CD4-positive, alpha-beta T cell treated with Interferon alpha-2 for 1 hour (primary cell): ENCODE measurements at regions not wholly inside any gene's neighbourhood (a gene's known extent, or its start where the extent isn't known, plus 50 kb on each side); places are given as distances from the start of the nearest gene placed in this dataset.
"Not testable (repeated sequence)": the region's sequence is repeated elsewhere in the genome, so short reads cannot be mapped to it uniquely, and the experiment has no call there.

Experiments
- DNase-seq, 2 donors: peaks; one replicate each; pipeline ENCODE4 v3.0.0-alpha.2; 2020 to 2022

GRCh38 chr5:39526914-39527477, 102.2 kb upstream of the DAB2 start:
- DNase-seq, result peak in 1 of 2 donors; percentile 9

- DNase-seq, result not testable (repeated sequence)
Observed at GRCh38 chr5:39525781-39526180, 101.0 kb upstream of the DAB2 start.

- no peak for DNase-seq
Observed at GRCh38 chr5:39525271-39525670, 100.5 kb upstream of the DAB2 start.

GRCh38 chr5:39523821-39524220, 99.0 kb upstream of the DAB2 start:
- DNase-seq, result no peak

- no peak for DNase-seq
Observed at GRCh38 chr5:39521940-39522590, 97.3 kb upstream of the DAB2 start.

- DNase-seq, result no peak
Observed at GRCh38 chr5:39521098-39521860, 96.5 kb upstream of the DAB2 start.

GRCh38 chr5:39520232-39520572, 95.4 kb upstream of the DAB2 start:
- DNase-seq, result no peak

- DNase-seq, result no peak
Observed at GRCh38 chr5:39519566-39520231, 94.9 kb upstream of the DAB2 start.

GRCh38 chr5:39519079-39519478, 94.3 kb upstream of the DAB2 start:
- DNase-seq, result no peak

GRCh38 chr5:39518516-39518915, 93.7 kb upstream of the DAB2 start:
- no peak for DNase-seq

GRCh38 chr5:39517800-39518199, 93.0 kb upstream of the DAB2 start:
- no peak for DNase-seq

- no peak for DNase-seq
Observed at GRCh38 chr5:39515881-39516280, 91.1 kb upstream of the DAB2 start.

GRCh38 chr5:39513236-39513635, 88.5 kb upstream of the DAB2 start:
- no peak for DNase-seq

- DNase-seq, result no peak
Observed at GRCh38 chr5:39506211-39506610, 81.4 kb upstream of the DAB2 start.

GRCh38 chr5:39505791-39506190, 81.0 kb upstream of the DAB2 start:
- DNase-seq, result no peak

- no peak for DNase-seq
Observed at GRCh38 chr5:39505363-39505762, 80.6 kb upstream of the DAB2 start.

GRCh38 chr5:39503155-39503554, 78.4 kb upstream of the DAB2 start:
- DNase-seq, result peak in 1 of 2 donors; percentile 5

GRCh38 chr5:39502704-39503103, 77.9 kb upstream of the DAB2 start:
- no peak for DNase-seq

GRCh38 chr5:39501397-39501796, 76.6 kb upstream of the DAB2 start:
- DNase-seq, result no peak

GRCh38 chr5:39500551-39501175, 75.9 kb upstream of the DAB2 start:
- no peak for DNase-seq

- DNase-seq, result no peak
Observed at GRCh38 chr5:39498278-39498952, 73.6 kb upstream of the DAB2 start.

GRCh38 chr5:39497322-39497721, 72.5 kb upstream of the DAB2 start:
- DNase-seq, result no peak

- no peak for DNase-seq
Observed at GRCh38 chr5:39495227-39495626, 70.4 kb upstream of the DAB2 start.
